ENCODE measurements at regions not wholly inside any gene's neighbourhood (a gene's known extent, or its start where the extent isn't known, plus 50 kb on each side); places are given as distances from the start of the nearest gene placed in this dataset.
"Not testable (repeated sequence)": the region's sequence is repeated elsewhere in the genome, so short reads cannot be mapped to it uniquely, and the experiment has no call there.

- DNase-seq (ENCODE audit: low read depth in 2 of 2) = no peak
Measured at GRCh38 chr4:129254126-129254525, 158.2 kb downstream of the C4orf33 start.

- no peak for DNase-seq (ENCODE audit: low read depth in 2 of 2)
Measured at GRCh38 chr4:129254526-129254925, 158.6 kb downstream of the C4orf33 start.

DNA sequence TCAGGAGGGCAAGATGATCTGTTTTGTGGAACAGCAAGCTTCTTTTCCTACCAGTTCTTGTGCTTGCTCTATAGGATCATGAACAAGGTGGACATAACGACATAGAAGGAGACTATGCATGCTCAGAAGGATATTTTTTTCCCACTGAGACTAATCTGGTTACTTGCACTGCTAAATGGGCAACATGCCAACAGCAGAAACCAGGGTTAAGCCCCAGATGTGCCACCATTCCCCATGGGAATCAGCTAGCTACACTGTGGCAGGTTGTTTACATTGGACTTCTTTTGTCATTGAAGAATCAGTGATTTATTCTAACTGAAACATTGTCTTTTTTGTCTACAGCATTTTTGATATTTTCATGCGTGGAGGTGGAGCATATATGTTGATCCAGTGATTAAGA lies 165.6 kb downstream of the C4orf33 start:
- no peak for DNase-seq (ENCODE audit: low read depth in 2 of 2)

DNA sequence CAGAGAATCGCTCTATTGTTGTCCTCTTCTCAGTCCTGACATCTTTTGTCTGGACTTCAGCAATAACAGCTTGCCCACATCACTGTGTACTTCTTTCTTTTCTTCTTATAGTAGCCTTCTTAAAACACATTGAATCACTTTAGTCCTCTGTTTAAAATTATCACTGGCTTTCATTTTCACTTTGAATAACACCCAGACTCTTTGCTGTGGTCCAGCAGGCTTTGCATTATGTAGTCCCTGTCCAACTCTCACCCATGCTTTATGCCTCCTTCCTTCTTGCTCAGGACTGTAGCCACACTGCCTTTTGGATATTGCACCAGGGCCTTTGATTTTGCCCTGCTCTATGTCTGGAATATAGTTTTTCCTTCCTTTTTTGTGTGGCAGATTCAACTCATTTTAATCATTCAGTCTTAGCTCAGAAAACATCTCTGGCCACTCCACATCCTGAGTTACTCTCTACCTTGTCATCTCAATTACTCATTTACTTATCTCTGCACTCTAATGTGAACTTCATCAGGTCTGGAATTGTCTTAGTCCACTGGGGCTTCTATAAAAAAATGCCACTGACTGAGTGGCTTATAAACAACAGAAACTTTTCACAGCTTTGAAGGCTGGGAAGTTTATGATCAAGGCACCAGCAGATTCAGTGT lies 168.2 kb downstream of the C4orf33 start:
- no peak for DNase-seq (ENCODE audit: low read depth in 2 of 2)

GRCh38 chr4:129278868-129279267 lies 182.9 kb downstream of the C4orf33 start:
- DNase-seq (ENCODE audit: low read depth in 2 of 2) = no peak

DNA sequence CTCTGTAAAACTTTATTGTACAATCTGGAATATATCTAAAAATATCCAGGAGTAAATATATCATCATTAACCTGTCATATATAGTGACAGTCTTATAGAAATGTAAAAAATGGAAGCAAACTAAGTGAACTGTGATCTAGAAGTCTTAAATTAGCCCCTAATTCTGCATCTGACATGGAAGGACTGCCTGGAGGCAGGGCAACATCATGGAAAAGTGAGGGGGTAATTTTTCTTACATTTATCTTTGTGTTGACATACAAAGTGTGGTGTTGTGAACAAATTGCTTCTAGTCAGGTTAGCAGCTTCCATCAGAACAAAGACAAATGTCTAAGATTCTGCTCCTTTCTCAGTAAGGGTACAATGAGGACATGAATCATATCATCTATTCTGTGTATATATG lies 186.3 kb downstream of the C4orf33 start:
- no peak for DNase-seq (ENCODE audit: low read depth in 2 of 2)

DNA sequence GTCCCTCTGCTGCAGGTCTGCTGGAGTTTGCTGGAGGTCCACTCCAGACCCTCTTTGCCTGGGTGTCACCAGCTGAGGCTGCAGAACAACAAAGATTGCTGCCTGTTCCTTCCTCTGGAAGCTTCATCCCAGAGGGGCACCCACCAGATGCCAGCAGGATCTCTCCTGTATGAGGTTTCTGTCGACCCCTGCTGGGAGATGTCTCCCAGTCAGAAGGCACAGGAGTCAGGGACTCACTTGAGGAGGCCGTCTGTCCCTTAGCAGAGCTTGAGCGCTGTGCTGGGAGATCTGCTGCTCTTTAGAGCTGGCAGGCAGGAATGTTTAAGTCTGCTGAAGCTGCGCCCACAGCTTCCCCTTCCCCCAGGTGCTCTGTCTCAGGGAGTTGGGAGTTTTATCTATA lies 196.2 kb downstream of the C4orf33 start:
- DNase-seq (ENCODE audit: low read depth in 2 of 2) = not testable (repeated sequence)

GRCh38 chr4:129314781-129315180 lies 218.8 kb downstream of the C4orf33 start:
- no peak for DNase-seq (ENCODE audit: low read depth in 2 of 2)

- no peak for DNase-seq (ENCODE audit: low read depth in 2 of 2)
Measured at GRCh38 chr4:129322920-129323319, 227.0 kb downstream of the C4orf33 start.

- DNase-seq (ENCODE audit: low read depth in 2 of 2) = no peak
Measured at GRCh38 chr4:129323658-129324057, 227.7 kb downstream of the C4orf33 start.

DNA sequence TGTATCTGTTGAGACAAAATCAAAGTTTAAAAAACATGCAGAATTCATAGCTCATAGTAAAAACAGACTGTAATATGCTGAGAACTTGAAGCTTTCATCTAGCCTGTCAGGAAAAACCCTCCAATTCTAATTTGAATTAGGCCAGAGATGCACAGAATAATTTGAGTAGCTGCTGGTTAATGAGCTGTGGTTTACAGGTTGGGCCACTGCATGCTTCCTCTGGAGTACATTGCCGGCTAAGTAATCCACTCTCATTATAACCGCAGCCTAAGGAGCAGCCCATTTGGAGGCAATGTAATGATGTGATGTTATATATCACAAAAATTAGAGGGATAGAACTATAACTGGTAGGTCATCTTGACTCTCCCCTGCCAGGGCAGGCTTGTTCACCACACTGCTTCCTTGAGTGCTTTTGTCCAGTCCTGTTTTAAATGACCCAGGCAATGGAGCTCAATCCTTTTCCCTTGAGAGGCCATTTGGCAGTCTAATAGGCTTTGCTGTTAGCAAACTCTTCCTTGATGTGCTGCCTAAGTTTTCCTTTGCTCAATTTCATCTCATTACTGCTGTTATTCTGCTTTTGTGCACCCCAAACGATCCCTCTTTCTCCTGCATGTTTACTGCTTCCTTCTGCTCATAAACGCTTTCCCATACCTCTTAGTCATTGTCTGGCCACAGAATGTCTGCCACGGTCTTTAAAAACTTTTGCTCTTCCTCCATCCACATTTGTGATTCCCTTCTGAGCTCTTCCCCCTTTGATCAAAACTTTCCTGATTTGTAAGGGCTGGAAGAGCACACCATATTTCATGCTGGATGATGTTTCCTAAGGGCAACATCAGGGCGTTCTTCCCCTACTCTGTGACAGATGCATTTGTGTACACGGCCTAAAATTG lies 230.9 kb downstream of the C4orf33 start:
- no peak for DNase-seq (ENCODE audit: low read depth in 2 of 2)

DNA sequence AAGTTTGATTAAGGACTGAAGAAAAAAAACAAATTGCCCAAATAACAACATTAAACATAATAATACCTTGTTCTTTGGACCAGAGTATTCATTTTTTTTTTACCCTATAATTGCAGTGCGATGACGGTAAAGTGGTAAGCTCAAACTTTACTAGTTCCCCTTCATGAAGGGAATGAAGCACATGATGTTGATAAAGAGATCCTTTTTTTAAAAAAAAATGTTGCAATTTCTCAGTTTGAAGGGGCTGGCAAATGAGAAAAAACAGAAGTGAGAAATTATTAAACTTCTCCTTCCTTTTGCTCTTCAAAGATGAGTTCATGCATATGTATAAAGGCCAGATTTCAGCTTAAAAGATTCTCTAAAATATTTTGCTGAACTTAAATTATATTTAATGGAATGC lies 231.7 kb downstream of the C4orf33 start:
- no peak for DNase-seq (ENCODE audit: low read depth in 2 of 2)

DNA sequence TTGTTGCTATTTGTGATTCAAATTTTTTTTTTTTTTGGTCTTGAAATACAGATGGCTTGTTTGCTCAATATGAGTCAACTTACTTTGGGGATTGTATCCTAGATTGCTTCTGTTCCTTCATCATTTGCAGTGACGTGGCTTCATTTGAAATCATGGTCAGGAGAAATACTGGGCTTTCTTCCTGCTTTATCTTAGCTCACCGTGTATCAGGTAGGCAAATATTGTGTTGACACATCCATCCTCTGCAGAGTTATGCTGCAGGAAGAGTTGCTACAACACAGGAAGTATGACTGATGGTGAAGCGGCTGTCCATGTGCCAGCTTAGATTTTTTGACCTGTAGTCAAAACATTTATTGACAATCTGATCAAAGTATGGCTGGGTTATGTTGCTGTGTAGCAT lies 232.2 kb downstream of the C4orf33 start:
- no peak for DNase-seq (ENCODE audit: low read depth in 2 of 2)

GRCh38 chr4:129334136-129334535 lies 238.2 kb downstream of the C4orf33 start:
- no peak for DNase-seq (ENCODE audit: low read depth in 2 of 2)

GRCh38 chr4:129335276-129335675 lies 239.3 kb downstream of the C4orf33 start:
- DNase-seq (ENCODE audit: low read depth in 2 of 2) = no peak

- DNase-seq (ENCODE audit: low read depth in 2 of 2) = no peak
Measured at GRCh38 chr4:129335818-129336217, 239.9 kb downstream of the C4orf33 start.

- DNase-seq (ENCODE audit: low read depth in 2 of 2) = no peak
Measured at GRCh38 chr4:129336457-129337227, 240.7 kb downstream of the C4orf33 start.

DNA sequence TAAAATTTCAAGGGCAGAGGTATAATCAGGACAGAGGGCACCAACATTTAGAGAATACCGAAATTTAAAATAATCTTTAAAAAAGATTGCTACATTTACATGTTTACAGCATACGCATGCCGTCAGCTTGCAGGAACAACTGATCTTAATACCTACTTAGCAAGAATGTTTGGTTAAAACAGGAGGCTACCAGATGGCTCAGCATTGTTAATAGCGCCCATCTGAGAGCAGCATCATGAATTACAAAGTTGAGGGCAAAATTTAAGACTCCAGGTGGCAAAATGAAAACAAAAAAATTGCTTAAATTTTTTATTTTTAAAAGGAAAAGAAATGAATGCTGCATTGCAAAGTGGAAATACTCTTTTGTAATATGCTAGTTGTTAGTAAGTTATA lies 241.3 kb downstream of the C4orf33 start:
- DNase-seq (ENCODE audit: low read depth in 2 of 2) = no peak

DNA sequence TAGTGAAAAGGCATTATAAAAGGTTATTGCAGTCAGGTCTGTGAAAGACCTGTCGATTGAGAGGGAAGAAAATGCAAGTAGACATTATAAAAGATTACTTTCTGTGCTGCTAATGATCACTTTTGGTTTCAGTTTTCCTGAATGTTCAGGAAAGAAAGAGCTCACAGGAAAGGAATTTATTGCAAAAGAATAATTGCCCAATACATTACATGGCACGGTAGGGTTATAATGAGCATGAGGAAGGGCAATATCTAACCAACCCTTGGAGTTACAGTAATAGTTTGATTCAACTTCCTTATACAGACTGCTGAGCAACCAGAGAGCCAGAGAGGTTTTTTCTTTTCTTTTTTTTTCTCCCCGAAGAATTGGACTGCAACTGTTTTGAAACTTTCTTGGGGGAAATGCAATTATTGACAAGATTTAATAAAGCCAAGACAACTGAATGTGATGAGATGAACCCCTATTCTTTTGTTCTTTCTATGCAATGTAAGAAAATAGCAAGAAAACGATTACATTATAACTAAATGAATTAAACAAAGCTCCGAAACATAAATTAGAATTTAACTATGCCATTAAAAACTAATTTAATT lies 247.0 kb downstream of the C4orf33 start:
- DNase-seq (ENCODE audit: low read depth in 2 of 2) = no peak

DNA sequence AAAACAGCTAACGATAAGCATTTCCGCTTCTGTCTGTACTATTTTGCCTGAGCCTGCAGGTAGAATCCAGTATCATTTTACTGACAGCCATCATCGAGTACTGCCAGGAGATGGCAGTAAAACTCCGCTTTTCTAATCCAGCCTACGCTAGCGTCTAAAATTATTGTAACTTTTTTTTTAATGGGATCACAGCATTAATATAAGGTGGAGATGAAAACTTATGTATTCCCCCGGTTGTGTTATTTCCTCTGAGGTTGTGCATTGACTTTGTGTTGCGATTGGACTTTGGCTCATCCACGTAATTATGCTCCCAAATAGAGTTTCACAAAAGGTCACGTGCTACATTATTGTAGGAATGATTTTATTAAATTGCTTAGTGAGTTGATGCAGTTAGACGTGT lies 248.1 kb downstream of the C4orf33 start:
- no peak for DNase-seq (ENCODE audit: low read depth in 2 of 2)

- DNase-seq (ENCODE audit: low read depth in 2 of 2) = no peak
Measured at GRCh38 chr4:129345609-129346008, 249.7 kb downstream of the C4orf33 start.

GRCh38 chr4:129346036-129346435 lies 250.1 kb downstream of the C4orf33 start:
- DNase-seq (ENCODE audit: low read depth in 2 of 2) = no peak

Data from activated CD8-positive, alpha-beta memory T cell treated with anti-CD3 and anti-CD28 coated beads for 4 hours (primary cell).